Psoas muscle (tissue), 7 donors: ENCODE measurements at regions not wholly inside any gene's neighbourhood (a gene's known extent, or its start where the extent isn't known, plus 50 kb on each side); places are given as distances from the start of the nearest gene placed in this dataset.

ENCODE experiments used
- ATAC-seq, 4 donors: fragments of 200-7000 bp; cut with Tn5 transposase; one replicate each; pipeline ENCODE4 v1.9.1; 2020; ENCODE audit warnings: moderate library complexity in 3 of 4, mild to moderate bottlenecking in 2 of 4
- DNase-seq, 2 donors: peaks; one replicate each; pipeline ENCODE4 v3.0.0-alpha.2; 2020
- H3K27ac ChIP-seq: fragments of 200-600 bp; one replicate; pipeline ENCODE4 v1.8.0; 2022
- H3K27me3 ChIP-seq, 3 donors: fragments of 200-600 bp in 1 of 3; one replicate each; pipeline versions ENCODE4 v1.6.1 to v1.8.0; 2013 to 2022; ENCODE audit warnings: low read length in 2 of 3, mild to moderate bottlenecking in 2 of 3, moderate library complexity in 1 of 3; ENCODE audit not compliant: insufficient read depth in 3 of 3
- H3K36me3 ChIP-seq, 2 donors: fragments of 200-600 bp in 1 of 2; one replicate each; pipeline versions ENCODE4 v1.6.1 to v1.8.0; 2013 to 2022; ENCODE audit warnings: low read depth in 1 of 2, mild to moderate bottlenecking in 1 of 2, moderate library complexity in 1 of 2; ENCODE audit not compliant: insufficient read depth in 1 of 2
- H3K4me1 ChIP-seq: fragments of 200-600 bp; one replicate; pipeline ENCODE4 v1.8.0; 2022
- H3K4me3 ChIP-seq: fragments of 200-600 bp; one replicate; pipeline ENCODE4 v1.8.0; 2022; ENCODE audit warnings: mild to moderate bottlenecking
- H3K9me3 ChIP-seq: fragments of 200-600 bp; one replicate; pipeline ENCODE4 v1.8.0; 2022
- WGBS, 3 donors: extraction: QIAGEN DNeasy Blood & Tissue Kit; methylation state at CpG; one replicate each; pipeline versions ENCODE4 v1.1.6 to v1.1.7; 2013; 5-methylcytosine and 5-hydroxymethylcytosine counted together
- intact Hi-C, 2 donors: fragments of 100-400 bp; cut with DNase I; formaldehyde crosslinking; loops; one replicate each; pipeline versions ENCODE4 v1.11.0 to v1.14.2; 2022
- TF ChIP-seq, protein P1 (sequence below): fragments of 200-600 bp; IDR thresholded peaks from one replicate; pipeline ENCODE4 v1.8.0; 2022; ENCODE audit warnings: antibody characterized with exemption
- donor health status: healthy with polysubstance abuse.
- donor health status: DM: no; HTN: no; CAD: no; lungs with moderate emphysema.
- donor health status: Bipolar disorder and iron deficiency.
- donor health status: healthy.
- donor health status: DM: yes; HTN: yes; CAD: no.
- donor health status: DM: no; HTN: no; CAD: no.
- donor health status: DM: yes; HTN: yes; CAD: no.

DNA sequence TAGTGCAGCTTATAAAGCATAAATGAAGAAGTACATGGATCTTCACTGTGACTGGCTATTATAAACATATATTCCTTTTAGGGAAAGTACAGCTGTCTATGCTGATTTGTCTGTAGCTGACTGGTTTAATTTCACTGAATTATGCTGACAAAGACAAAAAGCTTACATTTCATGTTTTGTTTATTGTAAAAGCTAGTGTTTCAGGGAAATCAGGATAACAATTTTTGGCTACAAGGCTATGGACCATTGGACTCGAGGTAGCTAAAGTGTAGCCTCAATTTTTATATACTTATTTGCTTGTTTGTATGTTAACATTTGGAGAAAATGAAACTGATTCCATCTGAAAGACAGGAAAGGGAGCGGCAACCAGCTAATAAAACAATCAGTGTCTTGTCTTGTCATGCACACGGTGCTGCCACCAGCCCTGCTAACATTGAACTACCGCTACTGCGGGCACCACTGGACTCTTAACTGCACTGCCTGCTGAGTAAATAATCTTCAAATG lies 480.2 kb downstream of the COL11A1 start:
- Histone ChIP-seq H3K36me3 (no peaks in the 10 kb centered on the region), H3K4me1 (no peaks in the 10 kb centered on the region), H3K27me3 (no peaks in the 10 kb centered on the region), H3K9me3 (no peaks in the 10 kb centered on the region), H3K4me3 (no peak overlapping the region), H3K27ac (no peak overlapping the region)
- intact Hi-C loops = no loop called here
- WGBS, 3 donors = 45 to 54% (median 49%) methylated on average over 5 of the region's 5 CpGs
- TF ChIP-seq, protein P1, sequence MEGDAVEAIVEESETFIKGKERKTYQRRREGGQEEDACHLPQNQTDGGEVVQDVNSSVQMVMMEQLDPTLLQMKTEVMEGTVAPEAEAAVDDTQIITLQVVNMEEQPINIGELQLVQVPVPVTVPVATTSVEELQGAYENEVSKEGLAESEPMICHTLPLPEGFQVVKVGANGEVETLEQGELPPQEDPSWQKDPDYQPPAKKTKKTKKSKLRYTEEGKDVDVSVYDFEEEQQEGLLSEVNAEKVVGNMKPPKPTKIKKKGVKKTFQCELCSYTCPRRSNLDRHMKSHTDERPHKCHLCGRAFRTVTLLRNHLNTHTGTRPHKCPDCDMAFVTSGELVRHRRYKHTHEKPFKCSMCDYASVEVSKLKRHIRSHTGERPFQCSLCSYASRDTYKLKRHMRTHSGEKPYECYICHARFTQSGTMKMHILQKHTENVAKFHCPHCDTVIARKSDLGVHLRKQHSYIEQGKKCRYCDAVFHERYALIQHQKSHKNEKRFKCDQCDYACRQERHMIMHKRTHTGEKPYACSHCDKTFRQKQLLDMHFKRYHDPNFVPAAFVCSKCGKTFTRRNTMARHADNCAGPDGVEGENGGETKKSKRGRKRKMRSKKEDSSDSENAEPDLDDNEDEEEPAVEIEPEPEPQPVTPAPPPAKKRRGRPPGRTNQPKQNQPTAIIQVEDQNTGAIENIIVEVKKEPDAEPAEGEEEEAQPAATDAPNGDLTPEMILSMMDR = no peak
- no peak for ATAC-seq
- DNase-seq = no peak

DNA sequence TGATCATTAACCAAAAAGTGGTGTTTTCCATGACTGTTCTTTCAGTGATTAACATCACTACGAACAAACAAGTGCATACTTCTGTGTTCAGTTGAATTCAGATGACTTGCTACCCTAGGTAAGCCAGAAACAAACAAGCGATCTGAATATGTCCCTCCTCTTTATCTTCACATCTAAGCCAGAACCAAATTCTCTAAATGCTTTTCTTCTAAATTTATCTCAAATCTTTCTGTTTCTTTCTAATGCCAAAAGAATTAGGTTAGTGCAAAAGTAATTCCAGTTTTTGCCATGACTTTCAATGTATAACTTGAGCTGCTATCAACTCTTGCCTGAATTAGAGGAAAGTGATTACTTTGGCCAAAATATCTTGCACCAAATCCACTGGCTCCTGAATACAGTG lies 481.2 kb downstream of the COL11A1 start:
- intact Hi-C loops = no loop called here
- Histone ChIP-seq H3K36me3 (no peaks in the 10 kb centered on the region), H3K27me3 (no peaks in the 10 kb centered on the region), H3K4me1 (no peaks in the 10 kb centered on the region), H3K9me3 (no peaks in the 10 kb centered on the region), H3K27ac (no peak overlapping the region), H3K4me3 (no peak overlapping the region)
- TF ChIP-seq, protein P1 = no peak
- 78 to 89% (median 81%) methylated on average over 2 of the region's 2 CpGs for WGBS, 3 donors
- no peak for DNase-seq
- ATAC-seq = no peak

DNA sequence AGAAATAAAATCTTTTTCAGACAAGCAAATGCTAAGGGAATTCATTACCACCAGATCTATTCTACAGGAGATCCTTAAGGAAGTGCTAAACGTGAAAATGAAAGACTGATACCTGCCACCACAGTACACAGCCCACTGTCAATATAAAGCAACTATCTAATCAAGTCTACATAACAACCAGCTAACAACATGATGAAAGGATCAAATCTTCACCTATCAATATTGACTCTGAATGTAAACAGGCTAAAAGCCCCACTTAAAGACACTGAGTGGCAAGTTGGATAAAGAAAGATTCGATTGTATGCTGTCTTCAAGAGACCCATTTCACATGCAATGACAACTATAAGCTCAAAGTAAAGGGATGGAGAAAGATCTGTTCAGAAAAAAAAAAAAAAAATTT lies 492.4 kb downstream of the COL11A1 start:
- Histone ChIP-seq H3K27ac (no peak overlapping the region), H3K4me3 (no peak overlapping the region), H3K27me3 (no peaks in the 10 kb centered on the region), H3K36me3 (no peaks in the 10 kb centered on the region), H3K9me3 (no peaks in the 10 kb centered on the region), H3K4me1 (no peaks in the 10 kb centered on the region)
- intact Hi-C loops = no loop called here
- no peak for ATAC-seq
- 58 to 75% (median 68%) methylated on average over 2 of the region's 2 CpGs for WGBS, 3 donors
- no peak for DNase-seq
- TF ChIP-seq, protein P1 = no peak

- Histone ChIP-seq H3K27ac (no peak overlapping the region), H3K4me3 (no peak overlapping the region), H3K36me3 (no peaks in the 10 kb centered on the region), H3K9me3 (no peaks in the 10 kb centered on the region), H3K27me3 (no peaks in the 10 kb centered on the region), H3K4me1 (no peaks in the 10 kb centered on the region)
- WGBS, 3 donors = 91 to 95% (median 92%) methylated on average over 2 of the region's 2 CpGs
- intact Hi-C loops = no loop called here
- ATAC-seq (no peak), DNase-seq (no peak)
- TF ChIP-seq, protein P1 = no peak
Observed at GRCh38 chr1:102595106-102595505, 513.2 kb downstream of the COL11A1 start.

- Histone ChIP-seq H3K27ac (no peak overlapping the region), H3K36me3 (no peaks in the 10 kb centered on the region), H3K4me1 (no peaks in the 10 kb centered on the region), H3K4me3 (no peak overlapping the region), H3K9me3 (no peaks in the 10 kb centered on the region), H3K27me3 (no peaks in the 10 kb centered on the region)
- TF ChIP-seq, protein P1 = no peak
- DNase-seq (no peak), ATAC-seq (no peak)
- intact Hi-C loops = no loop called here
Observed at GRCh38 chr1:102593276-102593675, 515.0 kb downstream of the COL11A1 start.
